GM12874 (cell line): ENCODE measurements at regions not wholly inside any gene's neighbourhood (a gene's known extent, or its start where the extent isn't known, plus 50 kb on each side); places are given as distances from the start of the nearest gene placed in this dataset.

ENCODE experiments used
- TF ChIP-seq, protein P1 (sequence below): IDR thresholded peaks from 2 replicates; pipeline ENCODE4 v1.5.1; 2011; ENCODE audit warnings: low read depth, mild to moderate bottlenecking, control low read depth, low read length, moderate library complexity; ENCODE audit not compliant: insufficient read depth

DNA sequence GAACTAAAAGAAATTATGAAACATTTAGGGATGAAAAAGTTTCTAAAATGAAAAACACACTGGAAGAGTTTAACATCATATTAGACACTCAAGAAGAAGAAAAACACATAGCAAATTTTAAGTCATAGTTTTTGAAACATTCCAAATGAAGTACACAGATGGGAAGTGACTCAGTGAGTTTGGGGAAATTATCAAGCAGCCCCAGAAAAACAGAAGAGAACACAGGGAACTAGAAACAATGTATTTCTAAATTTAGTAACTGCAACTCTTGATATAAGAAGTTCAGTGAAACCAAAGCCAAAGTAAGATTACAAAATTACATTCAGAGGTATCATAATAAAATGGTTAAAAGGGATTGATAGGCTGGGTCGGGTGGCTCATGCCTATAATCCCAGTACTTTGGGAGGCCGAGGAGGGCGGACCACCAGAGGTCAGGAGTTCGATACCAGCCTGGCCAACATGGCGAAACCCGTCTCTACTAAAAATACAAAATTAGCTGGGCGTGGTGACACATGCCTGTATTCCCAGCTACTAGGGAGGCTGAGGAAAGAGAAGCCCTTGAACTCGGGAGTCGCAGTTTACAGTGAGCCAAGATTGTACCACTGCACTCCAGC is 461.2 kb downstream of the KCTD8 start:
- TF ChIP-seq, protein P1, sequence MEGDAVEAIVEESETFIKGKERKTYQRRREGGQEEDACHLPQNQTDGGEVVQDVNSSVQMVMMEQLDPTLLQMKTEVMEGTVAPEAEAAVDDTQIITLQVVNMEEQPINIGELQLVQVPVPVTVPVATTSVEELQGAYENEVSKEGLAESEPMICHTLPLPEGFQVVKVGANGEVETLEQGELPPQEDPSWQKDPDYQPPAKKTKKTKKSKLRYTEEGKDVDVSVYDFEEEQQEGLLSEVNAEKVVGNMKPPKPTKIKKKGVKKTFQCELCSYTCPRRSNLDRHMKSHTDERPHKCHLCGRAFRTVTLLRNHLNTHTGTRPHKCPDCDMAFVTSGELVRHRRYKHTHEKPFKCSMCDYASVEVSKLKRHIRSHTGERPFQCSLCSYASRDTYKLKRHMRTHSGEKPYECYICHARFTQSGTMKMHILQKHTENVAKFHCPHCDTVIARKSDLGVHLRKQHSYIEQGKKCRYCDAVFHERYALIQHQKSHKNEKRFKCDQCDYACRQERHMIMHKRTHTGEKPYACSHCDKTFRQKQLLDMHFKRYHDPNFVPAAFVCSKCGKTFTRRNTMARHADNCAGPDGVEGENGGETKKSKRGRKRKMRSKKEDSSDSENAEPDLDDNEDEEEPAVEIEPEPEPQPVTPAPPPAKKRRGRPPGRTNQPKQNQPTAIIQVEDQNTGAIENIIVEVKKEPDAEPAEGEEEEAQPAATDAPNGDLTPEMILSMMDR: no peak

DNA sequence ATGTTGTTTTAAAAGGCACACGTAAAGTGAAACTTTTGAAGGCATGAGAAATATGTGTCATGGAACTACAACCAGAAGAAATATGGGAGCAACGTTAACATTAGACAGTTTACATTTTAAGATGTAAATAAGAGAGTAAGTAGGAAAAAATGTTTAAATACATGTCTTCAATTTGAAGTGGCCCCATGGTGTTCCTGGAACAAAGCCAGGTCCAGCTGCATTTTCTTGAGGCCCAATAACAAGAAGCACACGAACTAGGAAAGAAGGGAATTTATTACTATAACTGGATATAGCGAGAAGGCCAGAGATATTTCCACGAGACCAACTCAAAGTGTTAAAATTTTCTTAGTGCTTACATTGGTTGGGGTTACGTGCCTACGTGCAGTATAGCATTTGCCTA is 458.1 kb downstream of the KCTD8 start:
- TF ChIP-seq, protein P1: no peak

DNA sequence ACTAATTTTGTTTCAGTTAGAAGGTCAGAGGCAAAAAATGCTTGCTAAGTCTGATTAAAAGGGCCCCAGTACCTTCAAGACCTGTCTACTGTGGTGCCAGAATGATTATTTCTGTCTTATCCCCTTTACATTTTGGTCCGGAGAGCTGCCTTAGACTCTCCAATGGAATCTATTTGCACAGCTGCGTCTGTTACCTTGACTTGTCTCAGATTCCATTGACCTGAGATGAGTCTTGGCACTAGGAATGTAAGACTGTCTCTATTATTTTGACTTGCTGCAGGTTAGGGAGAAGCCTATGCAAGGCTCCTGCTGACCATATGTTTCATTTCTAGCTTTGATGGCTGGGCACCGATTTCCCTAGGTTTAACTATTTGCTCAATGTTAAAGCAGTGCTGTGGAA is 457.6 kb downstream of the KCTD8 start:
- TF ChIP-seq, protein P1: no peak

DNA sequence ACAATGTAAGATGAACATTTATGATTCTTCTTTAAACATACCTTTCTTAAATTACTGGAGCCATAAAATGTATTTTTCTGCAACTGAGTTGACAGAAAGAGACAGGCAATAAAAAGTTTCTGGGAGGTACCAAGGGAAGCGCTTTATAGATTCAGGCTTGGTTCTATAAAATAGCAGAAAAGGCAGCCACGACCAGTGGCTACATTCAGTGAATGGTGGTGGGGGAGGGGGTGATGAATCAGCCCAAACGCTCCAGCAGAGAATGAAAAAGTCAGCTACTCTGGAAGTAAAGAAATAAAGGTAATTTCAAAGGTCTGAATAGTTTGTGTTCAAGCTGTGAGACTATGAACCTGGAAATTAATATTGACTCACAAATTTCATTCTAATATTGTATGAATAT is 456.1 kb downstream of the KCTD8 start:
- TF ChIP-seq, protein P1: no peak

DNA sequence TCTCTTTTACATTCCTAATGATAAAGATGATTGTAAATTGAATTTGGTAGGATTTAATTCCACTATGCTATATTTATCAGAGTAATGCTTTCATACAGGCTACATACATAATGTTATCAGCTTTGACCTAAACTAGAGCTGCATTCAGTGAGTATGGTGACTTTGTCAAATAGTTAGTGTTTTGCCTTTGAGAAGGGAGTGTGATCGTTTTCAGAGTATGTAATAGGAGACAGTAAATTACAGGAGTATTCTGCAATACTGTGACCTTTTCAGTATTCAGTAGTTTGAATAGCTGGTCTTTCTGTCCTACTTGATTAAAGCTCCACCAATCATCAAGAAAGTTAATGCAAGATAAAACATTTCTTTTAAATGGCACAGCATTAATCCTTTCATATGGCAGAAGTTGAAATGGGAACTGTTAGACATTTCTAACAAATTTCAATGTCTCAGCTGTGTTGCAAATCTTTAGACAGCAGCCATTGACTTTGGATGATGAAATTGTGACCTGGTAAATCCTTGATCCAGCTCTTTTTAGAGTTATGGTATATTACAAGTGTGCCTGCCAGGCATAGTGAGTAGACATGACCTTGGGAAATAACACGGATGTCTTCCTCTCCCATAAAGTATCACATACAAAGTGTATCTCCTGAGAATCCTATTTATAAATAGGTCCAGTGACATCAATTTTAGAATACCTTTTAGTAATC is 455.3 kb downstream of the KCTD8 start:
- TF ChIP-seq, protein P1: no peak

DNA sequence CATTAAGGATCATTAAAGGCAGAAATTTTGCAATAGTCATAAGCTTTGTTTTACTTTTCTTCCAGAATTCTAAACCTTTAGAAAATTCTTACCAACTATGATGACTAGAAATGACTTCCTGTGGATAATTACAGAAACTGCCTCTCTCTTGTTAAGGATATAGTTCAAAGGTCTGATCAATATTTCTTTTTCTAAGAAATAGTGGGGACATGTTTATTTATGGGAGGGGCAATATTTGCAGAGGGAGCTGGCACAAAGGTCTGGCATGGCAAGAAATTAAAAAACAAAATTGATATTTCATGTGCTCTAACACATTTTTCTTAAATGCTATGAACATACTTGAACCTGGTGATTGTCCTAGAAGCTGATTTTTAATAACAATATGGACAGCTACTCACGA is 448.9 kb downstream of the KCTD8 start:
- TF ChIP-seq, protein P1: no peak

DNA sequence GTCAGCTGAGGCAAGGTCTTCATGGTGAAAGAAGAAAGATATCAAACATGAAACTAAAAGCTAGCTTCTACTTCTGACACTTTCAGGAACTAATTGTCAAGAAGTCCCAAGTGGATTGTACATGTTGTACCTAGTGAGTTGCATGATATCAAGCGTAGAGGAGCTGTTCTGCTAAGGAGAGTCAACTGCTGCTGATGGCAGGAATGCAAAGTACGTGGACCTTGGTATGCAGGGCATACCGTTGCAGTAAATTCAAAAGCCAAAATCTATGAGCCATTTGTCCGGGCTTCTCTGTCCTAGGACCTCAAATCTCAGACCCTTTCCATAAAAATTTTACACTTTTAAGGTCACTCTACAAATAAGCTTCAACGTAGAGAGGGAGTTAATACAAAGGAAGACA is 446.2 kb downstream of the KCTD8 start:
- TF ChIP-seq, protein P1: no peak
